Lung (tissue), 11 donors: ENCODE measurements at regions not wholly inside any gene's neighbourhood (a gene's known extent, or its start where the extent isn't known, plus 50 kb on each side); places are given as distances from the start of the nearest gene placed in this dataset.

Source experiments
- ATAC-seq: fragments of 200-7000 bp; cut with Tn5 transposase; one replicate; pipeline ENCODE4 v1.9.1; 2020; ENCODE audit warnings: moderate number of reproducible peaks; ENCODE audit not compliant: insufficient read depth, low FRiP score
- DNase-seq, 3 donors: peaks; one replicate each; pipeline ENCODE4 v3.0.0-alpha.2; 2013 to 2017
- H3K27ac ChIP-seq, 2 donors: one replicate each; pipeline ENCODE4 v1.5.1; 2013; ENCODE audit warnings: mild to moderate bottlenecking in 2 of 2, moderate library complexity in 2 of 2, control low read depth in 1 of 2, inconsistent platforms in 1 of 2, low read depth in 1 of 2, low read length in 1 of 2
- H3K27me3 ChIP-seq, 3 donors: one replicate each; pipeline ENCODE4 v1.5.1; 2013; ENCODE audit warnings: low read length in 2 of 3; ENCODE audit not compliant: control insufficient read depth in 3 of 3, insufficient read depth in 3 of 3
- H3K36me3 ChIP-seq, 4 donors: one replicate each; pipeline ENCODE4 v1.5.1; 2013; ENCODE audit warnings: low read length in 4 of 4, mild to moderate bottlenecking in 1 of 4, moderate library complexity in 1 of 4; ENCODE audit not compliant: control insufficient read depth in 4 of 4, insufficient read depth in 4 of 4
- H3K4me1 ChIP-seq, 5 donors: one replicate each; pipeline ENCODE4 v1.5.1; 2013; ENCODE audit warnings: low read length in 5 of 5, mild to moderate bottlenecking in 2 of 5, moderate library complexity in 1 of 5; ENCODE audit not compliant: control insufficient read depth in 5 of 5, insufficient read depth in 5 of 5
- H3K4me3 ChIP-seq: one replicate; pipeline ENCODE4 v1.5.1; 2013; ENCODE audit warnings: mild to moderate bottlenecking, control low read depth, moderate library complexity
- H3K9ac ChIP-seq, 2 donors: one replicate each; pipeline ENCODE4 v1.5.1; 2013; ENCODE audit warnings: low read length in 2 of 2, control low read depth in 1 of 2; ENCODE audit not compliant: insufficient read depth in 1 of 2
- H3K9me3 ChIP-seq, 4 donors: one replicate each; pipeline ENCODE4 v1.5.1; 2013; ENCODE audit warnings: low read length in 3 of 4, mild to moderate bottlenecking in 1 of 4, moderate library complexity in 1 of 4; ENCODE audit not compliant: control insufficient read depth in 4 of 4, insufficient read depth in 3 of 4
- CTCF ChIP-seq: IDR thresholded peaks from 2 replicates; pipeline ENCODE4 v1.5.1; 2012; ENCODE audit warnings: mild to moderate bottlenecking; ENCODE audit errors: control extremely low read depth, extremely low read depth
- WGBS, 2 donors: extraction: QIAGEN DNeasy Blood & Tissue Kit; methylation state at CpG; one replicate each; pipeline ENCODE4 v1.1.7; 2013; 5-methylcytosine and 5-hydroxymethylcytosine counted together
- donor health status: control.
- donor health status: control.
- donor health status: Bipolar disorder and iron deficiency.
- donor health status: healthy.
- donor health status: DM: yes; HTN: yes; CAD: no.

GRCh38 chr1:243902100-243902499 is 52.1 kb upstream of the AKT3 start:
- 47 to 65% methylated on average over 2 of the region's 2 CpGs for WGBS, 2 donors

More at GRCh38 chr1:243902100-243902499, 52.1 kb upstream of the AKT3 start:
- no peak overlapping the region for H3K9ac ChIP-seq
- H3K4me1 ChIP-seq, result no peaks in the 10 kb centered on the region
- ATAC-seq (no peak), DNase-seq (no peak)
- no peak overlapping the region for H3K27ac ChIP-seq
- peaks cover 0 to 2% (median 0%) of the 10 kb centered on the region in 4 donors for H3K9me3 ChIP-seq
- H3K4me3 ChIP-seq, result no peak overlapping the region
- H3K27me3 ChIP-seq, result no peaks in the 10 kb centered on the region
- H3K36me3 ChIP-seq, result no peaks in the 10 kb centered on the region
- no peak for TF ChIP-seq CTCF
